Coronary artery (tissue), 2 donors: ENCODE measurements at regions not wholly inside any gene's neighbourhood (a gene's known extent, or its start where the extent isn't known, plus 50 kb on each side); places are given as distances from the start of the nearest gene placed in this dataset.
"Not testable (repeated sequence)": the region's sequence is repeated elsewhere in the genome, so short reads cannot be mapped to it uniquely, and the experiment has no call there.

Experiments
- DNase-seq: peaks from one replicate; pipeline ENCODE4 v3.0.0-alpha.2; 2017; ENCODE audit warnings: low spot score
- H3K27ac ChIP-seq, 2 donors: fragments of 200-600 bp; sonication (generic); one replicate each; pipeline ENCODE4 v1.5.1; 2016 to 2019
- H3K4me3 ChIP-seq: fragments of 200-600 bp; sonication (generic); 2 replicates; pipeline ENCODE4 v1.5.1; 2016; ENCODE audit warnings: mild to moderate bottlenecking, moderate library complexity
- CTCF ChIP-seq: fragments of 200-600 bp; sonication (generic); IDR thresholded peaks from one replicate; pipeline ENCODE4 v1.5.1; 2019; ENCODE audit warnings: antibody characterized with exemption

- no peak for TF ChIP-seq CTCF
Observed at GRCh38 chr12:80015660-80016059, 80.8 kb upstream of the PPP1R12A start.

GRCh38 chr12:80003744-80004143, 68.8 kb upstream of the PPP1R12A start:
- not testable (repeated sequence) for DNase-seq, H3K4me3 ChIP-seq, H3K27ac ChIP-seq

More at GRCh38 chr12:80015660-80016059, 80.8 kb upstream of the PPP1R12A start:
- no peak overlapping the region for H3K27ac ChIP-seq
- H3K4me3 ChIP-seq: no peak overlapping the region
- DNase-seq: no peak

- Histone ChIP-seq H3K4me3 (no peak overlapping the region), H3K27ac (no peak overlapping the region)
- no peak for DNase-seq
- no peak for TF ChIP-seq CTCF
Observed at GRCh38 chr12:80001562-80001961, 66.7 kb upstream of the PPP1R12A start.

GRCh38 chr12:80000831-80001230, 65.9 kb upstream of the PPP1R12A start:
- H3K4me3 ChIP-seq: no peak overlapping the region
- DNase-seq: no peak
- no peak for TF ChIP-seq CTCF
- H3K27ac ChIP-seq: no peak overlapping the region

- H3K27ac ChIP-seq: no peak overlapping the region
Observed at GRCh38 chr12:79998554-79998953, 63.7 kb upstream of the PPP1R12A start.

GRCh38 chr12:79997096-79997791, 62.3 kb upstream of the PPP1R12A start:
- H3K27ac ChIP-seq: no peak overlapping the region
- no peak for DNase-seq
- no peak for TF ChIP-seq CTCF
- no peak overlapping the region for H3K4me3 ChIP-seq

More at GRCh38 chr12:79998554-79998953, 63.7 kb upstream of the PPP1R12A start:
- H3K4me3 ChIP-seq: no peak overlapping the region
- no peak for DNase-seq
- TF ChIP-seq CTCF: no peak

- not testable (repeated sequence) for H3K27ac ChIP-seq, H3K4me3 ChIP-seq, DNase-seq
Observed at GRCh38 chr12:79995385-79996084, 60.6 kb upstream of the PPP1R12A start.
